HEK293 (cell line): ENCODE measurements at regions not wholly inside any gene's neighbourhood (a gene's known extent, or its start where the extent isn't known, plus 50 kb on each side); places are given as distances from the start of the nearest gene placed in this dataset.

ENCODE experiments used
- CTCF ChIA-PET: fragments of 350-600 bp; formaldehyde crosslinking; extraction: SDS; loops from one replicate; lab custom pipeline; 2021; ENCODE audit warnings: antibody characterized with exemption; lab: Yijun Ruan, JAX
- POLR2A ChIA-PET: fragments of 300-600 bp; formaldehyde crosslinking; extraction: SDS; loops from one replicate; lab custom pipeline; 2020; ENCODE audit warnings: antibody characterized with exemption, inconsistent platforms; lab: Yijun Ruan, JAX
- H3K27ac ChIP-seq: fragments of 200-500 bp; sonication (Bioruptor generic); 2 replicates; pipeline ENCODE4 v1.5.1; 2014; ENCODE audit warnings: low read depth, low read length, control low read depth, inconsistent platforms; ENCODE audit errors: extremely low read depth
- H3K36me3 ChIP-seq, 2 experiments: fragments of 200-500 bp in 1 of 2; sonication (Bioruptor generic) in 1 of 2; 1 replicate in 1 of 2; 2 replicates in 1 of 2; pipeline ENCODE4 v1.5.1; 2014 to 2017; ENCODE audit warnings: inconsistent platforms in 2 of 2, low read length in 2 of 2; ENCODE audit not compliant: control insufficient read depth in 2 of 2, insufficient read depth in 1 of 2
- H3K4me1 ChIP-seq: fragments of 200-500 bp; sonication (Bioruptor generic); 2 replicates; pipeline ENCODE4 v1.5.1; 2014; ENCODE audit warnings: mild to moderate bottlenecking, low read length, inconsistent platforms; ENCODE audit not compliant: control insufficient read depth, insufficient read depth
- H3K4me3 ChIP-seq: 2 replicates; pipeline ENCODE4 v1.5.1; 2011; ENCODE audit warnings: low read depth, mild to moderate bottlenecking, control low read depth, low read length, moderate library complexity
- H3K9me3 ChIP-seq: fragments of 200-500 bp; sonication (Bioruptor generic); 2 replicates; pipeline ENCODE4 v1.5.1; 2014; ENCODE audit warnings: low read depth, low read length, inconsistent platforms; ENCODE audit not compliant: control insufficient read depth, insufficient read depth
- OSR2 ChIP-seq: fragments of 450-650 bp; formaldehyde crosslinking; IDR thresholded peaks from 2 replicates; pipeline ENCODE4 v1.5.1; 2016; ENCODE audit warnings: missing biosample characterization, missing genetic modification characterization
- TCF7L2 ChIP-seq: IDR thresholded peaks from 2 replicates; pipeline ENCODE4 v1.6.1; 2011; ENCODE audit warnings: low read depth, mild to moderate bottlenecking, inconsistent platforms, low read length, moderate library complexity, borderline replicate concordance
- TRIM28 ChIP-seq: IDR thresholded peaks from 2 replicates; pipeline ENCODE4 v1.6.1; 2011; ENCODE audit warnings: low read length, control low read depth, borderline replicate concordance
- ZEB2 ChIP-seq: fragments of 450-650 bp; formaldehyde crosslinking; IDR thresholded peaks from 2 replicates; pipeline ENCODE4 v1.5.1; 2016; ENCODE audit warnings: missing biosample characterization, missing genetic modification characterization
- ZNF10 ChIP-seq: fragments of 450-650 bp; formaldehyde crosslinking; IDR thresholded peaks from 2 replicates; pipeline ENCODE4 v1.5.1; 2017; ENCODE audit warnings: missing biosample characterization, missing genetic modification characterization
- ZNF146 ChIP-seq: fragments of 450-650 bp; formaldehyde crosslinking; IDR thresholded peaks from 2 replicates; pipeline ENCODE4 v1.5.1; 2016; ENCODE audit warnings: missing biosample characterization, missing genetic modification characterization
- ZNF184 ChIP-seq: fragments of 450-650 bp; IDR thresholded peaks from 2 replicates; pipeline ENCODE4 v1.5.1; 2018; ENCODE audit warnings: missing biosample characterization, mild to moderate bottlenecking, missing genetic modification characterization
- ZNF223 ChIP-seq: fragments of 450-650 bp; formaldehyde crosslinking; IDR thresholded peaks from 2 replicates; pipeline ENCODE4 v1.5.1; 2016; ENCODE audit warnings: missing biosample characterization, missing genetic modification characterization
- ZNF510 ChIP-seq: fragments of 450-650 bp; formaldehyde crosslinking; IDR thresholded peaks from 2 replicates; pipeline ENCODE4 v1.5.1; 2018; ENCODE audit warnings: mild to moderate bottlenecking, missing genetic modification characterization, missing biosample characterization; ENCODE audit not compliant: insufficient replicate concordance
- ZNF585B ChIP-seq: fragments of 450-650 bp; formaldehyde crosslinking; IDR thresholded peaks from 2 replicates; pipeline ENCODE4 v1.5.1; 2016; ENCODE audit warnings: missing biosample characterization, missing genetic modification characterization
- ZNF660 ChIP-seq: fragments of 450-650 bp; IDR thresholded peaks from 2 replicates; pipeline ENCODE4 v1.5.1; 2018; ENCODE audit warnings: missing biosample characterization, mild to moderate bottlenecking, missing genetic modification characterization
- ZNF670 ChIP-seq: fragments of 450-650 bp; formaldehyde crosslinking; IDR thresholded peaks from 2 replicates; pipeline ENCODE4 v1.5.1; 2016; ENCODE audit warnings: missing biosample characterization, missing genetic modification characterization, low read depth
- ZNF701 ChIP-seq: fragments of 450-650 bp; formaldehyde crosslinking; IDR thresholded peaks from 2 replicates; pipeline ENCODE4 v1.5.1; 2016; ENCODE audit warnings: missing biosample characterization, missing genetic modification characterization
- ZSCAN30 ChIP-seq: fragments of 450-650 bp; IDR thresholded peaks from 2 replicates; pipeline ENCODE4 v1.5.1; 2018; ENCODE audit warnings: missing biosample characterization, mild to moderate bottlenecking, missing genetic modification characterization, moderate library complexity
- TF ChIP-seq, protein P1 (sequence below): fragments of 450-650 bp; formaldehyde crosslinking; IDR thresholded peaks from 2 replicates; pipeline ENCODE4 v1.5.1; 2016; ENCODE audit warnings: missing biosample characterization, missing genetic modification characterization
- TF ChIP-seq, protein P2 (sequence below): fragments of 450-650 bp; formaldehyde crosslinking; IDR thresholded peaks from 2 replicates; pipeline ENCODE4 v1.5.1; 2016; ENCODE audit warnings: missing biosample characterization, missing genetic modification characterization
- TF ChIP-seq, protein P3 (sequence below): fragments of 450-650 bp; formaldehyde crosslinking; IDR thresholded peaks from 2 replicates; pipeline ENCODE4 v1.5.1; 2017; ENCODE audit warnings: missing biosample characterization, missing genetic modification characterization
- TF ChIP-seq, protein P4 (sequence below): fragments of 450-650 bp; formaldehyde crosslinking; conservative IDR thresholded peaks from 2 replicates; pipeline ENCODE4 v1.5.1; 2016; ENCODE audit warnings: low read depth, missing biosample characterization, missing genetic modification characterization

DNA sequence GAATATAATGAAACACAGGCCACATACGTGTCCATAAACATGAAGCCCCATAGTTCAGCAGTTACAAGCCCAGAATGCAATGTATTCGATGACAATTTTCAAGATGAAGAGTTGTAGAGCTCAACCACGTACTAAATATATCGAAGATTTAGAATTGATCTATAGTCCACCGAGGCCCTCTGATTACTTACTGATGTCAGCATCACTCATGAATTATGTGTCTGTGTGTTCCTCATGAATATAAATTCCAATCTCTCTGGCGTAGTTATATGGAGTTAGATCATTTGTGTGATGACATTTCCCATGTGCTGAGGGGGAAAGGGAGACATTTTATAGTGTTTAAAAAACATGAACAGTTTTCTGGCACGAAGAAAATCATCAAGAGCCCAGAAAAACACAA is 97.5 kb downstream of the PFDN4 start:
- no peak overlapping the region for H3K27ac ChIP-seq
- no peaks in the 10 kb centered on the region for H3K36me3 ChIP-seq
- TF ChIP-seq ZNF510 (no peak), ZNF10 (no peak), ZNF223 (tag by site-specific recombination) (no peak), ZNF670 (tag by site-specific recombination) (no peak), TCF7L2 (no peak), ZNF701 (tag by site-specific recombination) (no peak), TRIM28 (no peak), ZEB2 (tag by site-specific recombination) (no peak), ZSCAN30 (tag by site-specific recombination) (no peak), ZNF585B (tag by site-specific recombination) (no peak), OSR2 (tag by site-specific recombination) (no peak), ZNF660 (tag by site-specific recombination) (no peak), ZNF146 (tag by site-specific recombination) (no peak), ZNF184 (no peak)
- TF ChIP-seq, protein P1, sequence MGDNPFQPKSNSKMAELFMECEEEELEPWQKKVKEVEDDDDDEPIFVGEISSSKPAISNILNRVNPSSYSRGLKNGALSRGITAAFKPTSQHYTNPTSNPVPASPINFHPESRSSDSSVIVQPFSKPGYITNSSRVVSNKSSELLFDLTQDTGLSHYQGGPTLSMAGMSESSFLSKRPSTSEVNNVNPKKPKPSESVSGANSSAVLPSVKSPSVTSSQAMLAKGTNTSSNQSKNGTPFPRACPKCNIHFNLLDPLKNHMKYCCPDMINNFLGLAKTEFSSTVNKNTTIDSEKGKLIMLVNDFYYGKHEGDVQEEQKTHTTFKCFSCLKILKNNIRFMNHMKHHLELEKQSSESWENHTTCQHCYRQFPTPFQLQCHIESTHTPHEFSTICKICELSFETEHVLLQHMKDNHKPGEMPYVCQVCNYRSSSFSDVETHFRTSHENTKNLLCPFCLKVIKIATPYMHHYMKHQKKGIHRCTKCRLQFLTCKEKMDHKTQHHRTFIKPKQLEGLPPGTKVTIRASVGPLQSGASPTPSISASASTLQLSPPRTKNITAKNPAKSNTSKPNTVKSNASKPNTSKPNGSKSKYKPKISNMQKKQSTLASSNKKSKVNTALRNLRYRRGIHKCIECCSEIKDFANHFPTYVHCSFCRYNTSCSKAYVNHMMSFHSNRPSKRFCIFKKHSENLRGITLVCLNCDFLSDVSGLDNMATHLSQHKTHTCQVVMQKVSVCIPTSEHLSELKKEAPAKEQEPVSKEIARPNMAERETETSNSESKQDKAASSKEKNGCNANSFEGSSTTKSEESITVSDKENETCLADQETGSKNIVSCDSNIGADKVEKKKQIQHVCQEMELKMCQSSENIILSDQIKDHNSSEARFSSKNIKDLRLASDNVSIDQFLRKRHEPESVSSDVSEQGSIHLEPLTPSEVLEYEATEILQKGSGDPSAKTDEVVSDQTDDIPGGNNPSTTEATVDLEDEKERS (tag by site-specific recombination), result no peak
- TF ChIP-seq, protein P2, sequence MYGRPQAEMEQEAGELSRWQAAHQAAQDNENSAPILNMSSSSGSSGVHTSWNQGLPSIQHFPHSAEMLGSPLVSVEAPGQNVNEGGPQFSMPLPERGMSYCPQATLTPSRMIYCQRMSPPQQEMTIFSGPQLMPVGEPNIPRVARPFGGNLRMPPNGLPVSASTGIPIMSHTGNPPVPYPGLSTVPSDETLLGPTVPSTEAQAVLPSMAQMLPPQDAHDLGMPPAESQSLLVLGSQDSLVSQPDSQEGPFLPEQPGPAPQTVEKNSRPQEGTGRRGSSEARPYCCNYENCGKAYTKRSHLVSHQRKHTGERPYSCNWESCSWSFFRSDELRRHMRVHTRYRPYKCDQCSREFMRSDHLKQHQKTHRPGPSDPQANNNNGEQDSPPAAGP (tag by site-specific recombination), result no peak
- TF ChIP-seq, protein P3, sequence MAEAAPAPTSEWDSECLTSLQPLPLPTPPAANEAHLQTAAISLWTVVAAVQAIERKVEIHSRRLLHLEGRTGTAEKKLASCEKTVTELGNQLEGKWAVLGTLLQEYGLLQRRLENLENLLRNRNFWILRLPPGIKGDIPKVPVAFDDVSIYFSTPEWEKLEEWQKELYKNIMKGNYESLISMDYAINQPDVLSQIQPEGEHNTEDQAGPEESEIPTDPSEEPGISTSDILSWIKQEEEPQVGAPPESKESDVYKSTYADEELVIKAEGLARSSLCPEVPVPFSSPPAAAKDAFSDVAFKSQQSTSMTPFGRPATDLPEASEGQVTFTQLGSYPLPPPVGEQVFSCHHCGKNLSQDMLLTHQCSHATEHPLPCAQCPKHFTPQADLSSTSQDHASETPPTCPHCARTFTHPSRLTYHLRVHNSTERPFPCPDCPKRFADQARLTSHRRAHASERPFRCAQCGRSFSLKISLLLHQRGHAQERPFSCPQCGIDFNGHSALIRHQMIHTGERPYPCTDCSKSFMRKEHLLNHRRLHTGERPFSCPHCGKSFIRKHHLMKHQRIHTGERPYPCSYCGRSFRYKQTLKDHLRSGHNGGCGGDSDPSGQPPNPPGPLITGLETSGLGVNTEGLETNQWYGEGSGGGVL (tag by site-specific recombination), result no peak
- TF ChIP-seq, protein P4, sequence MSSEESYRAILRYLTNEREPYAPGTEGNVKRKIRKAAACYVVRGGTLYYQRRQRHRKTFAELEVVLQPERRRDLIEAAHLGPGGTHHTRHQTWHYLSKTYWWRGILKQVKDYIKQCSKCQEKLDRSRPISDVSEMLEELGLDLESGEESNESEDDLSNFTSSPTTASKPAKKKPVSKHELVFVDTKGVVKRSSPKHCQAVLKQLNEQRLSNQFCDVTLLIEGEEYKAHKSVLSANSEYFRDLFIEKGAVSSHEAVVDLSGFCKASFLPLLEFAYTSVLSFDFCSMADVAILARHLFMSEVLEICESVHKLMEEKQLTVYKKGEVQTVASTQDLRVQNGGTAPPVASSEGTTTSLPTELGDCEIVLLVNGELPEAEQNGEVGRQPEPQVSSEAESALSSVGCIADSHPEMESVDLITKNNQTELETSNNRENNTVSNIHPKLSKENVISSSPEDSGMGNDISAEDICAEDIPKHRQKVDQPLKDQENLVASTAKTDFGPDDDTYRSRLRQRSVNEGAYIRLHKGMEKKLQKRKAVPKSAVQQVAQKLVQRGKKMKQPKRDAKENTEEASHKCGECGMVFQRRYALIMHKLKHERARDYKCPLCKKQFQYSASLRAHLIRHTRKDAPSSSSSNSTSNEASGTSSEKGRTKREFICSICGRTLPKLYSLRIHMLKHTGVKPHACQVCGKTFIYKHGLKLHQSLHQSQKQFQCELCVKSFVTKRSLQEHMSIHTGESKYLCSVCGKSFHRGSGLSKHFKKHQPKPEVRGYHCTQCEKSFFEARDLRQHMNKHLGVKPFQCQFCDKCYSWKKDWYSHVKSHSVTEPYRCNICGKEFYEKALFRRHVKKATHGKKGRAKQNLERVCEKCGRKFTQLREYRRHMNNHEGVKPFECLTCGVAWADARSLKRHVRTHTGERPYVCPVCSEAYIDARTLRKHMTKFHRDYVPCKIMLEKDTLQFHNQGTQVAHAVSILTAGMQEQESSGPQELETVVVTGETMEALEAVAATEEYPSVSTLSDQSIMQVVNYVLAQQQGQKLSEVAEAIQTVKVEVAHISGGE (tag by site-specific recombination), result no peak
- CTCF ChIA-PET, result interaction anchor here (0.5 kb wide), 1 partner anchor 92 kb away, joined by 5 read pairs; no protein-coding TSS in a partner anchor
- POLR2A ChIA-PET, result no interaction called here
- no peak overlapping the region for H3K4me3 ChIP-seq
- no peaks in the 10 kb centered on the region for H3K4me1 ChIP-seq
- no peaks in the 10 kb centered on the region for H3K9me3 ChIP-seq
